Fibroblast of lung (primary cell): ENCODE measurements at regions not wholly inside any gene's neighbourhood (a gene's known extent, or its start where the extent isn't known, plus 50 kb on each side); places are given as distances from the start of the nearest gene placed in this dataset.

Source experiments
- EZH2 ChIP-seq: IDR thresholded peaks from 2 replicates; pipeline ENCODE4 v1.5.1; 2012; ENCODE audit warnings: low read length, control low read depth, mild to moderate bottlenecking; ENCODE audit errors: missing control alignments
- TF ChIP-seq, protein P1 (sequence below), 2 donors: IDR thresholded peaks in 1 of 2; conservative IDR thresholded peaks in 1 of 2; 1 replicate in 1 of 2; 2 replicates in 1 of 2; pipeline ENCODE4 v1.5.1; 2011 to 2012; ENCODE audit warnings: low read length in 2 of 2, control low read depth in 1 of 2, inconsistent platforms in 1 of 2, low read depth in 1 of 2, mild to moderate bottlenecking in 1 of 2

DNA sequence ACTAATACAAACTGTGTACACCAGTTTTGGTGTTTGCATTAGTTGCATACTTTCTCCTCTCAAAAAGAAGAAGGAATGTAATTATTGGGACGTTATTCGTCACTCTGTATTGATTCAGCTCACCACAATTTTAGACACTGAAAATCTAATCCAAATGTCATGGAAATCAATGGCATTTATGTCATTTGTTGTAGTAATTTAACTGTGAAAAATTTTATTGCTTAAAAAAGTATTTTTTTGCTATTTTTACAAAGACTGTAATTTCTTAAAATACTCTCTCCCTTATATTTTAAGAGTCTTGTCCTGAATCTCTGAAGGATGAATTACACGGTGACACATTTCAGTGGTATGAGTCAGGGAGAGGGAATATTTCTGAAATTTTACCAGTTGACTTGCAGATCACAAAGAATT is 2117.6 kb downstream of the PCDH9 start:
- TF ChIP-seq EZH2 = no peak
- TF ChIP-seq, protein P1, sequence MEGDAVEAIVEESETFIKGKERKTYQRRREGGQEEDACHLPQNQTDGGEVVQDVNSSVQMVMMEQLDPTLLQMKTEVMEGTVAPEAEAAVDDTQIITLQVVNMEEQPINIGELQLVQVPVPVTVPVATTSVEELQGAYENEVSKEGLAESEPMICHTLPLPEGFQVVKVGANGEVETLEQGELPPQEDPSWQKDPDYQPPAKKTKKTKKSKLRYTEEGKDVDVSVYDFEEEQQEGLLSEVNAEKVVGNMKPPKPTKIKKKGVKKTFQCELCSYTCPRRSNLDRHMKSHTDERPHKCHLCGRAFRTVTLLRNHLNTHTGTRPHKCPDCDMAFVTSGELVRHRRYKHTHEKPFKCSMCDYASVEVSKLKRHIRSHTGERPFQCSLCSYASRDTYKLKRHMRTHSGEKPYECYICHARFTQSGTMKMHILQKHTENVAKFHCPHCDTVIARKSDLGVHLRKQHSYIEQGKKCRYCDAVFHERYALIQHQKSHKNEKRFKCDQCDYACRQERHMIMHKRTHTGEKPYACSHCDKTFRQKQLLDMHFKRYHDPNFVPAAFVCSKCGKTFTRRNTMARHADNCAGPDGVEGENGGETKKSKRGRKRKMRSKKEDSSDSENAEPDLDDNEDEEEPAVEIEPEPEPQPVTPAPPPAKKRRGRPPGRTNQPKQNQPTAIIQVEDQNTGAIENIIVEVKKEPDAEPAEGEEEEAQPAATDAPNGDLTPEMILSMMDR (conservative IDR thresholded peaks at IDR 0.05 in 1 of 2, IDR thresholded peaks at IDR 0.05 in 1 of 2; ENCODE audit: low read depth in 1 of 2, low read length in 2 of 2) = no peak
